Adrenal gland (tissue), 9 donors: ENCODE measurements at regions not wholly inside any gene's neighbourhood (a gene's known extent, or its start where the extent isn't known, plus 50 kb on each side); places are given as distances from the start of the nearest gene placed in this dataset.

ENCODE experiments used
- DNase-seq, 7 donors: peaks; one replicate each; pipeline ENCODE4 v3.0.0-alpha.2; 2019 to 2020
- H3K27ac ChIP-seq, 5 donors: fragments of 200-600 bp; sonication (generic) in 4 of 5; 1 replicate in 3 of 5; 2 replicates in 2 of 5; pipeline versions ENCODE4 v1.5.1 to v1.8.0; 2016 to 2020; ENCODE audit warnings: mild to moderate bottlenecking in 1 of 5
- H3K27me3 ChIP-seq: fragments of 200-600 bp; 2 replicates; pipeline ENCODE4 v1.8.0; 2021
- H3K36me3 ChIP-seq, 2 donors: fragments of 200-600 bp; replicated peaks in 1 of 2; 1 replicate in 1 of 2; 2 replicates in 1 of 2; pipeline versions ENCODE4 v1.5.1 to v1.8.0; 2018 to 2022
- H3K4me1 ChIP-seq, 2 donors: fragments of 200-600 bp; replicated peaks in 1 of 2; 1 replicate in 1 of 2; 2 replicates in 1 of 2; pipeline versions ENCODE4 v1.5.1 to v1.8.0; 2018 to 2021
- H3K4me3 ChIP-seq, 4 donors: fragments of 200-600 bp; sonication (generic) in 3 of 4; one replicate each; pipeline ENCODE4 v1.5.1; 2016 to 2018
- H3K9me3 ChIP-seq, 3 donors: fragments of 200-600 bp; sonication (generic) in 1 of 3; replicated peaks in 1 of 3; 1 replicate in 2 of 3; 2 replicates in 1 of 3; pipeline versions ENCODE4 v1.5.1 to v1.8.0; 2016 to 2021
- CTCF ChIP-seq, 6 experiments: fragments of 450-650 bp in 4 of 6; fragments of 200-600 bp in 2 of 6; sonication (generic) in 1 of 6; IDR thresholded peaks; 1 replicate in 5 of 6; 2 replicates in 1 of 6; pipeline versions ENCODE4 v1.5.1 to v1.8.0; 2016 to 2021; ENCODE audit warnings: antibody characterized with exemption in 6 of 6, mild to moderate bottlenecking in 2 of 6, moderate library complexity in 1 of 6
- POLR2A ChIP-seq, 2 donors: fragments of 450-650 bp; IDR thresholded peaks; one replicate each; pipeline ENCODE4 v1.6.1; 2017; ENCODE audit warnings: antibody characterized with exemption in 2 of 2, mild to moderate bottlenecking in 2 of 2, moderate library complexity in 1 of 2
- WGBS, 4 donors: extraction: QIAGEN DNeasy Blood & Tissue Kit in 2 of 4; methylation state at CpG; one replicate each; pipeline versions ENCODE4 v1.1.5 to v1.1.7; 2013 to 2017; 5-methylcytosine and 5-hydroxymethylcytosine counted together
- intact Hi-C, 2 donors: fragments of 100-400 bp; cut with DNase I; formaldehyde crosslinking; loops; one replicate each; pipeline versions ENCODE4 v1.14.1 to v1.15.0; 2022 to 2023
- donor health status: healthy with polysubstance abuse.
- donor health status: Bipolar disorder and iron deficiency.
- donor health status: DM: yes; HTN: yes; CAD: no.
- donor health status: DM: no; HTN: no; CAD: no.
- donor health status: DM: no; HTN: no; CAD: no.

DNA sequence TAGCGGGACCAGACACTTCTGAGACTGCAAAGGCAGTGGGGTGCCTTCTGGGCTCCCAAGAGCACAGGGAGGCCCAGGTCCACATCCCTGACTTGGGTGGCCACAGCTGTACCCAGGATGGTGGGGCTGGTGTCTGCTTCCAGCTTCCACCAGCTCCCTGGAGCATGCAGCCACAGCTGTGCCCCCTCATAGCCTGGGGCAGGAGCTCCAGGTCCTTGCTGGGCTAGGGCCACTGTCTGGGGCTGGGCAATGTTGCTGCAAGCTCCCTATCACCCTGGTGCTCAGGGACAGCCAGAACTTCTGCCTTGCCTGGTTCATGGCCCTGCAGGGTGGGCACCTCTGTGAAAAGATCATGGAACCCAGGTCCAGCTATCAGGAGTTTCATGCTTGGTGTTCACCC, 673.9 kb downstream of the SH3BGRL start:
- H3K4me3 ChIP-seq: no peak overlapping the region
- DNase-seq: no peak
- 54 to 82% methylated on average over 1 of the region's 1 CpG; no CpG with 5 or more reads in 2 of the 4 donors for WGBS, 4 donors
- intact Hi-C loops: no loop called here
- TF ChIP-seq POLR2A (IDR thresholded peaks at IDR 0.05) (no peak), CTCF (IDR thresholded peaks at IDR 0.05) (no peak)
- no peak overlapping the region for H3K27ac ChIP-seq
- peaks cover 0 to 7% (median 0%) of the 10 kb centered on the region in 3 donors for H3K9me3 ChIP-seq
- H3K4me1 ChIP-seq: no peaks in the 10 kb centered on the region
- no peaks in the 10 kb centered on the region for H3K27me3 ChIP-seq
- no peaks in the 10 kb centered on the region for H3K36me3 ChIP-seq

- intact Hi-C loops: no loop called here
- Histone ChIP-seq H3K36me3 (no peaks in the 10 kb centered on the region), H3K4me3 (no peak overlapping the region), H3K4me1 (no peaks in the 10 kb centered on the region), H3K27ac (no peak overlapping the region), H3K9me3 (peaks cover 0 to 5% (median 0%) of the 10 kb centered on the region in 3 donors), H3K27me3 (no peaks in the 10 kb centered on the region)
- no peak for DNase-seq
- 76 to 100% (median 89%) methylated on average over 1 to 7 of the region's 7 CpGs; no CpG with 5 or more reads in 1 of the 4 donors for whole genome bisulfite sequencing, 4 donors
- no peak for TF ChIP-seq POLR2A (IDR thresholded peaks at IDR 0.05)
- TF ChIP-seq CTCF (IDR thresholded peaks at IDR 0.05): no peak
These were observed 674.5 kb downstream of the SH3BGRL start for GRCh38 chrX:81876437-81876836.

GRCh38 chrX:81890521-81890920, 688.6 kb downstream of the SH3BGRL start:
- DNase-seq: no peak
- intact Hi-C loops: no loop called here
- no peak overlapping the region for H3K4me3 ChIP-seq
- no peak overlapping the region for H3K27ac ChIP-seq
- H3K27me3 ChIP-seq: peaks cover 12% of the 10 kb centered on the region
- TF ChIP-seq CTCF (IDR thresholded peaks at IDR 0.05): no peak
- no peak for TF ChIP-seq POLR2A (IDR thresholded peaks at IDR 0.05)
- H3K36me3 ChIP-seq: no peaks in the 10 kb centered on the region
- H3K9me3 ChIP-seq: no peaks in the 10 kb centered on the region
- whole genome bisulfite sequencing, 4 donors: 24 to 60% (median 36%) methylated on average over 1 of the region's 1 CpG
- H3K4me1 ChIP-seq: no peaks in the 10 kb centered on the region

- Histone ChIP-seq H3K4me3 (no peak overlapping the region), H3K4me1 (no peaks in the 10 kb centered on the region), H3K27me3 (peaks cover 5% of the 10 kb centered on the region), H3K27ac (no peak overlapping the region), H3K9me3 (no peaks in the 10 kb centered on the region), H3K36me3 (no peaks in the 10 kb centered on the region)
- intact Hi-C loops: no loop called here
- TF ChIP-seq POLR2A (IDR thresholded peaks at IDR 0.05): no peak
- no peak for TF ChIP-seq CTCF (IDR thresholded peaks at IDR 0.05)
- no peak for DNase-seq
These were observed 698.6 kb downstream of the SH3BGRL start for GRCh38 chrX:81900522-81900921.
